Activated CD4-positive, alpha-beta T cell treated with anti-CD3 and anti-CD28 coated beads, Interleukin-2, amount 50 U/mL, for 1 hour (primary cell): ENCODE measurements at regions not wholly inside any gene's neighbourhood (a gene's known extent, or its start where the extent isn't known, plus 50 kb on each side); places are given as distances from the start of the nearest gene placed in this dataset.

Experiments used
- DNase-seq: peaks from one replicate; pipeline ENCODE4 v3.0.0-alpha.2; 2020

GRCh38 chr7:41878309-41879295 is 175.7 kb upstream of the INHBA start:
- no peak for DNase-seq

GRCh38 chr7:41877118-41877517 is 174.2 kb upstream of the INHBA start:
- no peak for DNase-seq

- DNase-seq = no peak
Measured at GRCh38 chr7:41875513-41875912, 172.6 kb upstream of the INHBA start.

DNA sequence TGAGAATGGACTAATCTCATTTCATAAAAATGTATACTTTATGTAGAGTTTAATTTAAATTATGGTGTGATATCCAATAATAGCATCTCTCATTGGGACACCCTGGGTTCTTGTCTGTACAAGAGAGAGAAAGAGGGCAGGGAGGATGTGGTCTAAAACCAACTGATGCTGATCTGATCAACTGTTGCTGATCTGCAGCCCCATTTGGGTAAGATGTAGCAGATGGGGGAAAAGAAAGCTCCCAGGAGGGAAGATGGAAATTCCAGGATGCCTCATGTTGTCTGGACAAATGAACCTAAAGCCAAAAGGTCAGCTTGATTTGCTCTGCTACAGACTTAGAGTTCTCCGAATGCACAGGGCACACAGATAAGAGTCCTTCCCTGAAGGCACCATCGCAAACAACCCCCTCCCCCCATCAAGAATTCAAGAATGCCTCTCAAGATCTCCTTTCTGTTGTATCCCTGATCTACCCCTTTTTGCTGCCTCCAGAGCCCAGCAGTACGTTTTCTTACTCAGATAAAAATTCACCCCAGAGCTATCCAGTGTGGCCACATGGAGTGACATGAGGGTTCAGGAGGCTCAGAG is 171.4 kb upstream of the INHBA start:
- DNase-seq = no peak

GRCh38 chr7:41873741-41874140 is 170.9 kb upstream of the INHBA start:
- no peak for DNase-seq

GRCh38 chr7:41872966-41873365 is 170.1 kb upstream of the INHBA start:
- no peak for DNase-seq

GRCh38 chr7:41870461-41871138 is 167.7 kb upstream of the INHBA start:
- DNase-seq = no peak

- DNase-seq = no peak
Measured at GRCh38 chr7:41869997-41870396, 167.1 kb upstream of the INHBA start.

- no peak for DNase-seq
Measured at GRCh38 chr7:41869596-41869995, 166.7 kb upstream of the INHBA start.

DNA sequence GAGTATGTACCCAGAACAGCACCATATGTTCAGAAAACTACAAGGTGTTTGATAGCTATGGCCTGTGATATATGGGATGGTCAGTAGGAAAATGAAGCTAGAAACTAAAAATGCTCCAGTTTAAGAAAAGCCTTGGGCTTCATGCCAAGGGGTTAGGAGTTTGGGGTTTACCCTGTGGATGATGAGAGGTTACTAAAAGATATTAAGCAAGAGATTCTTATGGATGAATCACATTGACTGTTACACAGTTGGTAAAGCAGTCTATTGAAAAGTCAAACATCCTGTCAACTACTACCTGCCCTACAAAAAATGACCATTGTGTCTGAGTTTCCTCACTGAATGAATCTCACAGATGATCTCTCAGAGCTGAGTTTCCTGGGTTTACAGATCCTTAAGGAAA is 166.2 kb upstream of the INHBA start:
- DNase-seq = no peak

DNA sequence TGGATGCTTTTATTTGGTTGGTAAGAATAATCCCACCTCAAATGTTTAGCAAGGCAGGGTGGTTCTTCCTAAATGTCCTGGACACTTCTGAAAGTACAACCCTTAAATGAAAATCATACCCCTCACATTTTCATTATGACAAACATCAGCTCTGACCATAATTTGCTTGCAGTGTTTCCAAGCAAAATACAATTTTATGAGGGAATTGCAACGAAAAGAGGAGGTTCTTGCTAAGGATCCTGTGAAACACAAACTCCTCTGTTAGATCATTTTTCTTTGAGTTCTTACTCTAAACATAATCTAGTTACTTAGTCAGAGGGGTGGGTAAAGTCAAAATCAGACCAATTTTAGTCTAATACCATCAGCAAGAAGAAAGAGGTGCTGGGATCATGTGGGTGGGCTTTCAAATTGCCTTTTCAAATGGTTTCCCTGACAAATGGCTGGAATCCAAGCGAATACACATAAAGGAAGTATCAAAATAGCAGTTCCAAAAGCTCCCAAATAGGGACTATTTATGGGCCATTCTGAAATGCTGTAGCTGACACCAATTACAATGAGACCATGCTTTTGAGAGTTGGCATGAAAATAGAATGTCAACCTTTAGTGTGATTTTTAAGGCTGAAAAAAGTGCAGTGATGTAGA is 164.9 kb upstream of the INHBA start:
- DNase-seq = no peak

DNA sequence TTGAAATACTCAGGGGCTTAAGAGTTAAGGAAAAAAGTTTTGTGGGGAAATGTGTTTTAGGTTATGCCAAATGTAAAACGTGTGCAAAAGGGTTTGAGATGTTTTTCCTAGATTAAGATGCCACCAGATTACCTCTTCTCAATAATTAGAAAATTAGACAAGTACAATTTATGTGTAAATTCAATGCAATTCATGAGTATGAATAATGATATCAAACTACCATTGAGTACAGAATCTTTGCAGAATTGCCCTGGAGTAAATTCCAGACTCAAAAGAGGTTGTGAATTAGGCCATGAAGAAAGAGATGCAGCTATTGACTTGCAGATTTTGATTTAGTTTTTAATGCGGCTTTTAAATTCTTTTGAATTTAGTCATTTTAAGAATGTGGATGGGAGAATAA is 159.4 kb upstream of the INHBA start:
- DNase-seq = no peak

- no peak for DNase-seq
Measured at GRCh38 chr7:41861642-41862041, 158.8 kb upstream of the INHBA start.

- no peak for DNase-seq
Measured at GRCh38 chr7:41858201-41858600, 155.3 kb upstream of the INHBA start.

DNA sequence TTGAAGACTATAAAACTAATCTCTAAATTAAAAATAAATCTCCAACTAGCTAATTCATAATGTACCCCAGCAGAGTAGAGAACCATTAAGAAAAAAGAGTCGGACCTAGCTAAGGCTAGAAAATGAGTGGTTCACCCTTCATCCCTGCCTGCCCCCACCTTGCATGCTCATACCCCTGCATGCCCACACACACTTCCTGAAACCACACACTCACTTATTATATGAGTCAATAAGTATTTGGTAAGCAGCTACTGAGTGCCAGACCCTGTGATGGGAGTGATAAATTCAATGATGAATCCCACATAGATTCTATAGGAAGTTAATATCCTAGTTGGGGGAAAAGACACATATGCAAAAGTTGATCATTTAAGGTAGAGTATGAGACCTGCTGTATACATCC is 152.9 kb upstream of the INHBA start:
- no peak for DNase-seq

- DNase-seq = no peak
Measured at GRCh38 chr7:41847606-41848005, 144.7 kb upstream of the INHBA start.

- DNase-seq = no peak
Measured at GRCh38 chr7:41847151-41847550, 144.3 kb upstream of the INHBA start.

GRCh38 chr7:41842956-41843355 is 140.1 kb upstream of the INHBA start:
- no peak for DNase-seq

DNA sequence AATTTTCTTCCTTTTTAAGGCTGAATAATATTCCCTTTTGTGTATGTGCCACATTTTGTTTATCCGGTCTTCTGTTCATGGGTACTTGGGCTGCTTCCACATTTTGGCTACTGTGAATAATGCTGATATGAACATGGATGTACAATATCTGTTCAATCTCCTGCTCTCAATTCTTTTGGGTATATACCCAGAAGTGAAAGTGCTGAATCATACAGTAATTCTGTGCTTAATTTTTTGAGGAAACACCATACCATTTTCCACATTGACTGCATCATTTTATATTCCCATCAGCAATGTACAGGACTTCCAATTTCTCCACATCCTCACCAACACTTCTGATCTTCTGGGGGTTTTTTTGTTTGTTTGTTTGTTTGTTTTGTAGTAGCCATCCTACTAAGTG is 135.0 kb upstream of the INHBA start:
- no peak for DNase-seq

GRCh38 chr7:41835976-41836530 is 133.2 kb upstream of the INHBA start:
- DNase-seq = no peak

DNA sequence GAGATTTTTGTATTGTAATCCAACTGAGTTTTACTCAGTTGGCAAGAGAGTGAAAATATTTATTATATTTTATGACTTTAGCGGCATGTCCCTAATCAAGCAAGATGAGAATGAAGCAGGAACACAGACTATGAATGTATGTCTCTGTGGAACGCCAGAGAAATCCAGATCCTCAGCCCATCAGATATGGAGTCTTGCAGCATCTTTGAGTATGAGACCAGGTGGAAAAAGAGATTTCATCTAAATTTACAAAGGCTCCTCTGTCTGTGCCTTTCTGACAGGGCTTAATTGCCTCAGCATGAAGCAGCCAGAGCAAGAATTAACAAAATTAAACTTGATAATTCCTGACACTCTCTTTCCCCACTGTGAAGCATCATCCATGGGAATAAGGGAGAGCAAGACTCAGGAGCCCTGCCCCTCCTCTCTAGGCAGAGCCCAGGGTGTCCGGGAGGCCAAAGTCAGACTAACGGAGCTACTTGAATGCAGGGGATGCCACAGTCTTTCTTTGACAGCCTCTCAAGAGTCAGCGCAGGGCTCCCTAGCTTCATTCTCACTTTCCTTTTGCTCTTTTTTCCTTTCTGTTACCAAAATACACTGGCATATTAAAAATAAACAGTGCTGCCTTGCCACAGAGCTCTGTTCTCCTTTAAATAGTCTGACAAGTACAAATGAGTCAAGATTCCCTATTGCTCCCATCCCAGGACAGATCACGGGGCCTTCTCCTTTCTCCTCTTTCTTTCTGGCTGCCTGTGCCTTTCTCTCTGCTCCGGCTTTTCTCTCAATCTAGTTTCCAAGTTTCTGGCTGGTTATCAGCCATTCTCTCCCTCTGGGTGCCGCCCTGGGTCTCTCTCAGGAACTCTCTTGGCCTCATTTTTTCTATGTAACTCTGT is 132.2 kb upstream of the INHBA start:
- no peak for DNase-seq

DNA sequence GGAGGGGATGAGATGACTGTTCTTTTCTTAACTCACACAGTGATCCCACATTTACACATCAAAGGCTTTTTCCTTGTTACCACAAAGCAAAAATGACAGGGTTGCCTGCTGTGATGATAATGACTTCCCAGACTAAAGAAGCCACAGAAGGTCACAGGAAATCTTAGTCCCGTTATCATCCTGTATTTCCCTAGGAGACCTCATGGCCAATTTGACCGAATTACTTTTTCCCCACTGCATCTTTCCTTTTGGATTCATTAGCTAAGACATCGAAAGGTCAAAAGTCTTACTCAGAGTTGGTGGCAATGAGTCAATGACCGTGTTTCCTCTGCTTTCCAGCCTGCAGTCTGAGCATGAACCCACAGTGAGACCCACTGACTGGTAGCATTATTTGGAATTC is 130.1 kb upstream of the INHBA start:
- DNase-seq = no peak
